ENCODE measurements at regions not wholly inside any gene's neighbourhood (a gene's known extent, or its start where the extent isn't known, plus 50 kb on each side); places are given as distances from the start of the nearest gene placed in this dataset.

GRCh38 chr1:81666586-81666985, 134.1 kb upstream of the ADGRL2 start:
- H3K36me3 ChIP-seq (ENCODE audit: control insufficient read depth, low read depth, low read length) = no peaks in the 10 kb centered on the region
- no peak overlapping the region for H3K4me3 ChIP-seq (ENCODE audit: low read length)
- H3K9ac ChIP-seq (ENCODE audit: low read length) = no peak overlapping the region
- H3K27ac ChIP-seq (ENCODE audit: low read length) = no peak overlapping the region
- no peaks in the 10 kb centered on the region for H3K9me3 ChIP-seq (ENCODE audit: control insufficient read depth, low read depth, low read length)
- H3K4me1 ChIP-seq (ENCODE audit: control insufficient read depth, low read depth, low read length) = peaks cover 27% of the 10 kb centered on the region
- no peaks in the 10 kb centered on the region for H3K27me3 ChIP-seq (ENCODE audit: control insufficient read depth, insufficient read depth, low read length)

GRCh38 chr1:81664341-81664740, 136.4 kb upstream of the ADGRL2 start:
- Histone ChIP-seq H3K4me3 (ENCODE audit: low read length) (peak overlapping the region; percentile 22), H3K27ac (ENCODE audit: low read length) (no peak overlapping the region), H3K36me3 (ENCODE audit: control insufficient read depth, low read depth, low read length) (no peaks in the 10 kb centered on the region), H3K9me3 (ENCODE audit: control insufficient read depth, low read depth, low read length) (no peaks in the 10 kb centered on the region), H3K4me1 (ENCODE audit: control insufficient read depth, low read depth, low read length) (peaks cover 31% of the 10 kb centered on the region), H3K9ac (ENCODE audit: low read length) (no peak overlapping the region), H3K27me3 (ENCODE audit: control insufficient read depth, insufficient read depth, low read length) (no peaks in the 10 kb centered on the region)

DNA sequence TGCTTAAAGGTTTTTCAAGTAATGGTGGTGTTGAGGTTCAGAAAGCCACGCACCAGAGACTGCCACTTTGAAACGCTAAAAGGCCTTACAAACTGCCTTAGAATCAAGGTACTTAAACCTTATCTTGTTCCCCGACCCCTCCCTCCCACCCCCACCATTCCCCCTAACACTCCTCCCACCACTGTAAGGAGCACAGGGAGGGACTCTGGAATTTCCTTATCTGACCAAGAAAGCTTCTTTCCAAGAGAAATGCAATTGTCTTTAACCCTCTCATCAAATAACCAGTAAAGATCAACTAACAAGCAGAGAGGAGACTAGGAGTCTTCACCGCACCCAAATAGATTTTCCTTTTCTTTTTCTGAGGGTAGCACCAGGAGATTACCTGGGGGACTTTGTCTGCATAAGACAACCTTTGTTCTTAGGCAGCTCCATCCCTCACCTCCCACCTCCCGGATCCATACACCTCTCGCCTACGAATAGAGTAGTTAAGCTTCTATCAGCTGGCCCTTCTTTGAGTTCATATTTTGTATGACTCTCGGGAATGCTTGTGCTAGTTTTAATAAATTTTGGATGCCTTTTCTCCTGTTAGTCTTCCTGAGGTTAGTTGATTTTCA, 137.7 kb upstream of the ADGRL2 start:
- H3K27me3 ChIP-seq (ENCODE audit: control insufficient read depth, insufficient read depth, low read length) = no peaks in the 10 kb centered on the region
- H3K4me3 ChIP-seq (ENCODE audit: low read length) = no peak overlapping the region
- no peaks in the 10 kb centered on the region for H3K36me3 ChIP-seq (ENCODE audit: control insufficient read depth, low read depth, low read length)
- peaks cover 31% of the 10 kb centered on the region for H3K4me1 ChIP-seq (ENCODE audit: control insufficient read depth, low read depth, low read length)
- H3K27ac ChIP-seq (ENCODE audit: low read length) = no peak overlapping the region
- H3K9ac ChIP-seq (ENCODE audit: low read length) = no peak overlapping the region
- no peaks in the 10 kb centered on the region for H3K9me3 ChIP-seq (ENCODE audit: control insufficient read depth, low read depth, low read length)

GRCh38 chr1:81660286-81660685, 140.4 kb upstream of the ADGRL2 start:
- no peaks in the 10 kb centered on the region for H3K9me3 ChIP-seq (ENCODE audit: control insufficient read depth, low read depth, low read length)
- H3K4me3 ChIP-seq (ENCODE audit: low read length) = no peak overlapping the region
- no peak overlapping the region for H3K27ac ChIP-seq (ENCODE audit: low read length)
- no peaks in the 10 kb centered on the region for H3K36me3 ChIP-seq (ENCODE audit: control insufficient read depth, low read depth, low read length)
- no peak overlapping the region for H3K9ac ChIP-seq (ENCODE audit: low read length)
- no peaks in the 10 kb centered on the region for H3K27me3 ChIP-seq (ENCODE audit: control insufficient read depth, insufficient read depth, low read length)
- peaks cover 22% of the 10 kb centered on the region for H3K4me1 ChIP-seq (ENCODE audit: control insufficient read depth, low read depth, low read length)

DNA sequence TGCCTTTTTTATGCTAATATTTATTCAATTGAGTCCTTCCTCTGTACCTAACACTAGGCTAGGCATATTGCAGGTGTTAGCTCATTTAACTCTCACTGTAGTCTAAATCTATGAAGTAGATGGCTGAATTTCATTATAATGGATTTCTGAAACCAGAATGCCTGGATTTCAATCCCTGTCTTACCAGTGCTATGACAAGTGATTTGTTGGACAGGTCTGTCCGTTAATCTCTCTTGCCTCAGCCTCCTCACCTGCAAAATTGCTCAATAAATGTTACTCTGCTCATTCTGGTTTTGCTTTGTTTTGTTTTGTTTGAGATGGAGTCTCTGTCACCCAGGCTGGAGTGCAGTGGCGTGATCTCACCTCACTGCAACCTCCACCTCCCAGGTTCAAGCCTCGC, 146.1 kb upstream of the ADGRL2 start:
- no peaks in the 10 kb centered on the region for H3K36me3 ChIP-seq (ENCODE audit: control insufficient read depth, low read depth, low read length)
- peaks cover 8% of the 10 kb centered on the region for H3K4me1 ChIP-seq (ENCODE audit: control insufficient read depth, low read depth, low read length)
- no peak overlapping the region for H3K27ac ChIP-seq (ENCODE audit: low read length)
- no peaks in the 10 kb centered on the region for H3K9me3 ChIP-seq (ENCODE audit: control insufficient read depth, low read depth, low read length)
- no peak overlapping the region for H3K9ac ChIP-seq (ENCODE audit: low read length)
- no peak overlapping the region for H3K4me3 ChIP-seq (ENCODE audit: low read length)
- H3K27me3 ChIP-seq (ENCODE audit: control insufficient read depth, insufficient read depth, low read length) = no peaks in the 10 kb centered on the region

- Histone ChIP-seq H3K36me3 (ENCODE audit: control insufficient read depth, low read depth, low read length) (no peaks in the 10 kb centered on the region), H3K27me3 (ENCODE audit: control insufficient read depth, insufficient read depth, low read length) (no peaks in the 10 kb centered on the region), H3K9ac (ENCODE audit: low read length) (no peak overlapping the region), H3K9me3 (ENCODE audit: control insufficient read depth, low read depth, low read length) (no peaks in the 10 kb centered on the region), H3K4me3 (ENCODE audit: low read length) (no peak overlapping the region), H3K4me1 (ENCODE audit: control insufficient read depth, low read depth, low read length) (peaks cover 12% of the 10 kb centered on the region), H3K27ac (ENCODE audit: low read length) (no peak overlapping the region)
Observed at GRCh38 chr1:81654147-81654546, 146.6 kb upstream of the ADGRL2 start.

- Histone ChIP-seq H3K27me3 (ENCODE audit: control insufficient read depth, insufficient read depth, low read length) (no peaks in the 10 kb centered on the region), H3K9me3 (ENCODE audit: control insufficient read depth, low read depth, low read length) (no peaks in the 10 kb centered on the region), H3K9ac (ENCODE audit: low read length) (no peak overlapping the region), H3K4me1 (ENCODE audit: control insufficient read depth, low read depth, low read length) (peaks cover 15% of the 10 kb centered on the region), H3K4me3 (ENCODE audit: low read length) (no peak overlapping the region), H3K27ac (ENCODE audit: low read length) (no peak overlapping the region), H3K36me3 (ENCODE audit: control insufficient read depth, low read depth, low read length) (no peaks in the 10 kb centered on the region)
Observed at GRCh38 chr1:81650776-81651175, 150.0 kb upstream of the ADGRL2 start.

DNA sequence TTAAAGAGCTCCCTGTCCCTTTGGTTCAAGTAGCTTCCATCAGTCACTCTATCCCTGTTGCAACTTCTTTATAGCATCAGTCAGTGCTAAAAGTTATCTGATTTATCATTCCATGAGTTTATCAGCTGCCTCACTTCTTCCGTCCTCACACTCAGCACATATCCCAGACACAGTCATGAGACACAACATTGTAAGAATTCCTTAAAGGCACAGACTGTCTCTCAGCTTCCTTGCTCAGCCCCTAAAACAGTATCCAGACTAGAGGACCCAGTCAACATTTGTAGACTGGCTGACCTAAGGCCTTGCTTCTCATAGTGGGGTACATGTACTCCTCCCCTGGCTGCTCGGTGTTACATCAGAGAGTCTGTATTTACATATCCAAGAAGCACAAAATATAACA, 164.9 kb upstream of the ADGRL2 start:
- no peak overlapping the region for H3K4me3 ChIP-seq (ENCODE audit: low read length)
- no peak overlapping the region for H3K27ac ChIP-seq (ENCODE audit: low read length)
- no peak overlapping the region for H3K9ac ChIP-seq (ENCODE audit: low read length)
- no peaks in the 10 kb centered on the region for H3K4me1 ChIP-seq (ENCODE audit: control insufficient read depth, low read depth, low read length)
- no peaks in the 10 kb centered on the region for H3K9me3 ChIP-seq (ENCODE audit: control insufficient read depth, low read depth, low read length)
- no peaks in the 10 kb centered on the region for H3K27me3 ChIP-seq (ENCODE audit: control insufficient read depth, insufficient read depth, low read length)
- no peaks in the 10 kb centered on the region for H3K36me3 ChIP-seq (ENCODE audit: control insufficient read depth, low read depth, low read length)

DNA sequence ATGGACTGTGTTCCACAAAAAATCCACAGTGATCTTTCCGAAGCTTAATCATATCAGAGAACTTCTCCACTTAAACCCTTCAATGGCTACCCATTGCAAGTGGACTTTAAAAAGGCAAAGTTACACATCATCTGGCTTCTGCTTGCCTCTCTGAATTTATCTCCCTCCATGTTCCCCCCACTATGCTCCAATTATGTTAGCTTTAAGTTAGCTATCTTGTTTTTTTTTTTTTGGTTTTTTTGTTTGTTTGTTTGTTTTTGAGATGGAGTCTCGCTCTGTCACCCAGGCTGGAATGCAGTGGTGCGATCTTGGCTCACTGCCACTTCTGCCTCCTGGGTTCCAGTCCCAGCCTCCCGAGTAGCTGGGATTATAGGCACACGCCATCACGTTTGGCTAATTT, 166.4 kb upstream of the ADGRL2 start:
- H3K27ac ChIP-seq (ENCODE audit: low read length) = no peak overlapping the region
- no peaks in the 10 kb centered on the region for H3K4me1 ChIP-seq (ENCODE audit: control insufficient read depth, low read depth, low read length)
- no peak overlapping the region for H3K4me3 ChIP-seq (ENCODE audit: low read length)
- H3K27me3 ChIP-seq (ENCODE audit: control insufficient read depth, insufficient read depth, low read length) = no peaks in the 10 kb centered on the region
- no peaks in the 10 kb centered on the region for H3K9me3 ChIP-seq (ENCODE audit: control insufficient read depth, low read depth, low read length)
- H3K36me3 ChIP-seq (ENCODE audit: control insufficient read depth, low read depth, low read length) = no peaks in the 10 kb centered on the region
- no peak overlapping the region for H3K9ac ChIP-seq (ENCODE audit: low read length)

GRCh38 chr1:81619156-81619555, 181.6 kb upstream of the ADGRL2 start:
- Histone ChIP-seq H3K9me3 (ENCODE audit: control insufficient read depth, low read depth, low read length) (no peaks in the 10 kb centered on the region), H3K9ac (ENCODE audit: low read length) (no peak overlapping the region), H3K4me1 (ENCODE audit: control insufficient read depth, low read depth, low read length) (no peaks in the 10 kb centered on the region), H3K27ac (ENCODE audit: low read length) (no peak overlapping the region), H3K36me3 (ENCODE audit: control insufficient read depth, low read depth, low read length) (no peaks in the 10 kb centered on the region), H3K27me3 (ENCODE audit: control insufficient read depth, insufficient read depth, low read length) (no peaks in the 10 kb centered on the region), H3K4me3 (ENCODE audit: low read length) (no peak overlapping the region)

GRCh38 chr1:81618376-81618775, 182.4 kb upstream of the ADGRL2 start:
- Histone ChIP-seq H3K4me3 (ENCODE audit: low read length) (no peak overlapping the region), H3K36me3 (ENCODE audit: control insufficient read depth, low read depth, low read length) (no peaks in the 10 kb centered on the region), H3K9ac (ENCODE audit: low read length) (no peak overlapping the region), H3K4me1 (ENCODE audit: control insufficient read depth, low read depth, low read length) (no peaks in the 10 kb centered on the region), H3K27ac (ENCODE audit: low read length) (no peak overlapping the region), H3K27me3 (ENCODE audit: control insufficient read depth, insufficient read depth, low read length) (no peaks in the 10 kb centered on the region), H3K9me3 (ENCODE audit: control insufficient read depth, low read depth, low read length) (no peaks in the 10 kb centered on the region)

- Histone ChIP-seq H3K27me3 (ENCODE audit: control insufficient read depth, insufficient read depth, low read length) (no peaks in the 10 kb centered on the region), H3K27ac (ENCODE audit: low read length) (no peak overlapping the region), H3K36me3 (ENCODE audit: control insufficient read depth, low read depth, low read length) (no peaks in the 10 kb centered on the region), H3K4me1 (ENCODE audit: control insufficient read depth, low read depth, low read length) (no peaks in the 10 kb centered on the region), H3K9me3 (ENCODE audit: control insufficient read depth, low read depth, low read length) (no peaks in the 10 kb centered on the region), H3K9ac (ENCODE audit: low read length) (no peak overlapping the region), H3K4me3 (ENCODE audit: low read length) (no peak overlapping the region)
Observed at GRCh38 chr1:81617308-81617967, 183.3 kb upstream of the ADGRL2 start.

Data from iPS-18a (cell line).